ENCODE measurements at regions not wholly inside any gene's neighbourhood (a gene's known extent, or its start where the extent isn't known, plus 50 kb on each side); places are given as distances from the start of the nearest gene placed in this dataset.

- no peak for TF ChIP-seq POLR2A (IDR thresholded peaks at IDR 0.05)
- TF ChIP-seq CTCF (IDR thresholded peaks at IDR 0.05), result peak; percentile 74 to 92 (median 82)
Observed at GRCh38 chr5:99060306-99061261, 131.8 kb upstream of the CHD1 start.

All from esophagus squamous epithelium (tissue), 4 donors.